Ishikawa (cell line): ENCODE measurements at regions not wholly inside any gene's neighbourhood (a gene's known extent, or its start where the extent isn't known, plus 50 kb on each side); places are given as distances from the start of the nearest gene placed in this dataset.

ENCODE experiments used
- CEBPB ChIP-seq: IDR thresholded peaks from 2 replicates; pipeline ENCODE4 v1.6.1; 2012
- CREB1 ChIP-seq: IDR thresholded peaks from 2 replicates; pipeline ENCODE4 v1.6.1; 2012; ENCODE audit warnings: low read depth
- EGR1 ChIP-seq: IDR thresholded peaks from 2 replicates; pipeline ENCODE4 v1.6.1; 2012
- EP300 ChIP-seq: IDR thresholded peaks from 2 replicates; pipeline ENCODE4 v1.6.1; 2012; ENCODE audit warnings: borderline replicate concordance
- FOXM1 ChIP-seq: IDR thresholded peaks from 2 replicates; pipeline ENCODE4 v1.6.1; 2012; ENCODE audit warnings: low read depth, borderline replicate concordance
- MAX ChIP-seq: IDR thresholded peaks from 2 replicates; pipeline ENCODE4 v1.6.1; 2012
- NFIC ChIP-seq: IDR thresholded peaks from 2 replicates; pipeline ENCODE4 v1.6.1; 2012
- RAD21 ChIP-seq: IDR thresholded peaks from 2 replicates; pipeline ENCODE4 v1.6.1; 2012; ENCODE audit warnings: low read depth
- REST ChIP-seq: IDR thresholded peaks from 2 replicates; pipeline ENCODE4 v1.6.1; 2012; ENCODE audit warnings: low read depth, mild to moderate bottlenecking
- TAF1 ChIP-seq: IDR thresholded peaks from 2 replicates; pipeline ENCODE4 v1.6.1; 2012; ENCODE audit warnings: low read depth, mild to moderate bottlenecking
- TCF12 ChIP-seq: IDR thresholded peaks from 2 replicates; pipeline ENCODE4 v1.6.1; 2012; ENCODE audit warnings: low read depth
- TEAD4 ChIP-seq: IDR thresholded peaks from 2 replicates; pipeline ENCODE4 v1.6.1; 2012
- USF1 ChIP-seq: IDR thresholded peaks from 2 replicates; pipeline ENCODE4 v1.6.1; 2012
- YY1 ChIP-seq: IDR thresholded peaks from 2 replicates; pipeline ENCODE4 v1.6.1; 2012; ENCODE audit warnings: low read depth
- ZBTB7A ChIP-seq: IDR thresholded peaks from 2 replicates; pipeline ENCODE4 v1.6.1; 2012; ENCODE audit warnings: low read depth

GRCh38 chr12:30108666-30109065 is 324.9 kb upstream of the TMTC1 start:
- no peak for TF ChIP-seq NFIC
- no peak for TF ChIP-seq RAD21

GRCh38 chr12:30106204-30106965 is 322.6 kb upstream of the TMTC1 start:
- TF ChIP-seq TAF1 (no peak), CEBPB (no peak), MAX (no peak), RAD21 (no peak), EP300 (no peak), TEAD4 (no peak), NFIC (no peak), TCF12 (no peak), FOXM1 (no peak), REST (no peak), EGR1 (no peak), ZBTB7A (no peak), YY1 (no peak), USF1 (no peak), CREB1 (no peak)

GRCh38 chr12:30105505-30105904 is 321.8 kb upstream of the TMTC1 start:
- no peak for TF ChIP-seq TCF12
- no peak for TF ChIP-seq EP300
- TF ChIP-seq RAD21: no peak
- no peak for TF ChIP-seq CEBPB
- TF ChIP-seq TAF1: no peak
- no peak for TF ChIP-seq USF1
- no peak for TF ChIP-seq REST
- TF ChIP-seq NFIC: no peak
- no peak for TF ChIP-seq CREB1
- no peak for TF ChIP-seq YY1
- TF ChIP-seq MAX: no peak
- TF ChIP-seq TEAD4: no peak
- TF ChIP-seq ZBTB7A: no peak
- no peak for TF ChIP-seq FOXM1
- no peak for TF ChIP-seq EGR1

GRCh38 chr12:30104971-30105370 is 321.2 kb upstream of the TMTC1 start:
- no peak for TF ChIP-seq CEBPB
- TF ChIP-seq ZBTB7A: no peak
- no peak for TF ChIP-seq EGR1
- TF ChIP-seq YY1: no peak
- no peak for TF ChIP-seq EP300
- TF ChIP-seq MAX: no peak
- no peak for TF ChIP-seq TAF1
- TF ChIP-seq FOXM1: no peak
- TF ChIP-seq RAD21: no peak
- TF ChIP-seq NFIC: no peak
- TF ChIP-seq TEAD4: no peak
- no peak for TF ChIP-seq REST
- TF ChIP-seq CREB1: no peak
- no peak for TF ChIP-seq USF1
- TF ChIP-seq TCF12: no peak
